Limb (tissue), 2 donors: ENCODE measurements at regions not wholly inside any gene's neighbourhood (a gene's known extent, or its start where the extent isn't known, plus 50 kb on each side); places are given as distances from the start of the nearest gene placed in this dataset.
"Not testable (repeated sequence)": the region's sequence is repeated elsewhere in the genome, so short reads cannot be mapped to it uniquely, and the experiment has no call there.

Source experiments
- DNase-seq, 2 donors: peaks; one replicate each; pipeline ENCODE4 v3.0.0-alpha.2; 2016; ENCODE audit errors: extremely low spot score in 2 of 2

DNA sequence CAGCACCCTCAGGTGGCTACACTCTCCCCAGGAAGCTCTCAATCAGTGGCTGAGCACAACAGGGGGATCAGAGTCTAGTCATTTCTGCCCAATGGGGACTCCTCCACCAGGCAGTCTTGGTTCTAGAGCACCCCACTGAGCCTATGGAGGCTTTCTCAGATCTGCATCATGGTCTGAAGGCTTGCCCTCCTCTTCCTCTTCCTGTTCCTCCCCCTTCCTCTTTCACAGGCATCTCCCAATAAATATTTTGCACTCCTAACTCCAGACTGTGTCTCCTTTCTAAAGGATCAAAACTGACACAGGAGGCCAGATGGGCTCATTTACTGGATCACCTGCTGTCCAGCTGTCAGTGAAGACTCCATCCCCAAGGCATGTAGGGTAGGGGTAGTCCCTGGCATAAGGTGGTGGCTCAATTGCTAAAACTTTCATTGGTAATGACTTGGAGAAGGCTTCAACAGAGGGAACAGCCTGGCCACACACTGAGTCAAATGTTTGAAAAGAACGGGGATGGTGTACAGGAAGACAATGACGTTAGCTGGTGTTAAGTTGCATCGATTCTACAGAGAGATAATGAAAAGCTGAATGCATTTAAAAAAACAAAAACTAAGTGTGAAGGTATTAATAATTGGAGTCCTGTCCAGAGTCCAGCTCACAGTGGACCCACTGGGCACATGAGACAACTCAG is 84.2 kb upstream of the SLC2A1 start:
- no peak for DNase-seq

DNA sequence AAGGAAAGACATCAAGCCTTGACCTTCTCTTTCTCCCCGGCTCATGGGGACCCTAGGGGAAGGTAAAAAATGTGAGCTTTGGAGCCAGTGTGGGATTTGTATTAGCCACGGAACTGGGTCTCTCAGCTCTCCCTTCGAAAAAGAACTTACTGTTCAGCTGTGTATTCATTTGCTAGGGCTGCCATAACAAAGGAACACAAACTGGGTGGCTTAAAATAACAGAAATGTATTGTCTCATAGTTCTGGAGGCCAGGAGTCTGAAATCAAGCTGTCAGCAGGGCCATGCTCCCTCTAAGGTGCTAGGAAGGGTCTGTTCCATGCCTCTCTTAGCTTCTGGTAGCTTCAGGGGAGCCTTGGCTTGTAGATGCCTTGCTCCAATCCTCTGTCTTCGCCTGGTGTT is 83.5 kb upstream of the SLC2A1 start:
- no peak for DNase-seq

DNA sequence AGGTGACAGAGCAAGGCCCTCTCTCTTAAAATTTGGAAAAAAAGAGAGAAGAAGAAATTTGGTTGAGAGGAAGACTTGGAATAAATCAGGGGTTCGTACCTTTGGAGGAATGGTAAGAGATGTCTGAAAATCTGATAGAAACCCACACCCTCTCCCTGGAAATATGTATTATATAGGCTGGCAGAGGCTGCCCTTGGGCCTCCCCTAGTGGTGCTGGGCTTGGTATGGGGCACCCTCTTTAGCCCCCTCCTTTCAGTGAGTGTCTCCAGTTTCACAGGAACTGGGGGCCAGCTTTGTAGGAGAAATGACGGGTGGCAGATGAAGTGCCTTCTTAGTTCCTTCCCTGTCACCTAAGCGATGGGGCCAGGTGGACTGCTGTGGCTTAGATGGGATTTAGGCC is 82.9 kb upstream of the SLC2A1 start:
- DNase-seq, result no peak

DNA sequence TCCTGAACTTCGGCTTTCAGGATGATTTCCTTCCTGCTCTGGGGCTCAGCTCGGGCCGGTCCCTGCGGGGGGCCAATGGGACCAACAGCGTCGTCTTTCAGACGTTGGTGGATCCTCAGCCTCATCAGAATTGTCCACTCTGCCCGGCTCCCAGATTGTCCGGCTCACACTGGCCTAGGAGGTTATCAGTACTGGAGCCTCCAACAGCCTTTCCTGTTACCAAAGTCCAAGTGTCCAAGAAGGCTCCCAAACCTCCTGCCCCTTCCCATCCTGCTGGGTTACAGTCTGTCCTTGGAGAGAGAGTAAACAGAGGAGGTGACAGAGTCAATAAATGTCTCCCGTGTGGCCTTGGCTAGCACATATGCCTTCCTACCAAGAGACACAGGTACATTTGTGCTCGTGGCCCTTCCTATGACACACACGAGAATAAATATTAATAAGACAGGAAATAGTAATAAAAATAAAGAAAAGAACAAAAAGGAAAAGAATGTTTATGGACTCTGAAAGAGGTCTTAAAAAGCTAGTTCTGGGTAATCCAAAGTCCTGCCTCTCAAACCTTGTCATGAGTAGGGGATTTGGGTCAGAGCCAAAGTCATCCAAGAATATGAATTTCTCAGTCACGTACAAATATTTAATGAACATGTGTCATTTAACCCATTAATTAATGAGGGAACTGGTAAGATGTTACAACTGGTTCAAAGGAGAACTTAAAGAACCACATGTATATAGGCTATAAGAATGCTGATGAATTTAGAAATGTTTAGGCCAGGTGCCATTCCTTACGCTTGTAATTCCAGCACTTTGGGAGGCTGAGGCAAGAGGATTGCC is 80.8 kb upstream of the SLC2A1 start:
- DNase-seq, result no peak

DNA sequence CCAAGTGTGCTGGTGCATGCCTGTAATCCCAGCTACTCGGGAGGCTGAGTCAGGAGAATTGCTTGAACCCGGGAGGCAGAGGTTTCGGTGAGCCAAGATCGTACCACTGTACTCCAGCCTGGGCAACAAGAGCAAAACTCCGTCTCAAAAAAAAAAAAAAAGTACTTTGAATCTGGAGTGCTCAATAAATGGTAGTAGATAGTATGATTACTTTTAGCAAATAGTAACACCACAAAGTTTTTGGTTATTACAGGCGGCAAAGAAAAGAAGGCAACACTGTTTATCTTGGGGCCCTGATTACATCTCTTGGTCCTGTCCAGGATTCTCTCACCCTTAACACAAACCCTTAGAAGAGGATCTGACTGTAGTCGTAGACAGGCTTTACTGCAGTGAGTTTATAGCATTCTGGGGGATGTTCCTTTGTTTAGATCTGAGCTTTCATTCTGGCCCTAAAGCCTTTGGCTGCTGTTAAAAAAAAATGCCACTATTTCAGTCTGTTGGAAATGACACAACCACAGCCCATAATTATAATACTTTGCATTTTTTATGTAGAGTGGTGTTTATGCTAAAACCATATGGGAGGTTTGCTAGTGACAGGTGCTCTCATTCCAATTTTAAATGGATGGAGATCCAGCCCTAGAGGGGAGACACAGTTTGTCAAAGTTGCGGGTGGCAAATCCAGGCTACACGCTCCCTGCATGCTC is 79.7 kb upstream of the SLC2A1 start:
- DNase-seq, result no peak

DNA sequence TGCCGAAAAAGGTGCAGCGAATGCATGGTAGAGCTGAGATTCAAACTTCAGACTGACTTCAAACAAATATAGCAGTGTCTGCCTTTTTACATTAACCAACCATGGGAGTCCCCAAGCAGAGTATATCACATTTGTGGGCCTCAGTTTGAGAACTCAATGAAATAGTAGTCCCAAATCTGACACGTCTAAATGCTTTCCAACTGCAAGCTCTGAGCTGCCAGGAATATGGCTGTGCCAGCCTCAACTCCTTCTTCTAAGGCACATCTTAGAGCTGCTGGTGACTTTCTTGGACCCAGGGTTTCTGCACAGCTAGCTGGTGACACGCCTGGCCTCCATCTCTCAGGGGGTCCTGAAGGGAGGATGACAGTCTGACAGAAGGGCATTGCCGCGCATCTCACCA is 78.8 kb upstream of the SLC2A1 start:
- DNase-seq, result no peak

DNA sequence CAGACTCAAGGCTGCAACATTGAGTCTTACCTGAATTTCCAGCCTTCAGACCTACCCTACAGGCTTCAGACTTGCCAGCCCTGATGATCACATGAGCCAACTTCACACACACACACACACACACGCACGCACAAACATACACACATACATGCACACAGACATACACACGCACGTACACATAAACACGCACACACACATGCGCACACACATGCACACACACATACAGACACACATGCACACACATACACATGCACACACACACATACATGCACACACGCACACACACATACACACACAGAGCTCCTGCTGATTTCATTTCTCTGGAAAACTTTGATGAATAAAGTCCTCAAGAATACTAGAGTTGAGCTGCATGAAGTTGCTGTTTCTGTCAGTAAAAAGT is 78.3 kb upstream of the SLC2A1 start:
- no peak for DNase-seq

DNA sequence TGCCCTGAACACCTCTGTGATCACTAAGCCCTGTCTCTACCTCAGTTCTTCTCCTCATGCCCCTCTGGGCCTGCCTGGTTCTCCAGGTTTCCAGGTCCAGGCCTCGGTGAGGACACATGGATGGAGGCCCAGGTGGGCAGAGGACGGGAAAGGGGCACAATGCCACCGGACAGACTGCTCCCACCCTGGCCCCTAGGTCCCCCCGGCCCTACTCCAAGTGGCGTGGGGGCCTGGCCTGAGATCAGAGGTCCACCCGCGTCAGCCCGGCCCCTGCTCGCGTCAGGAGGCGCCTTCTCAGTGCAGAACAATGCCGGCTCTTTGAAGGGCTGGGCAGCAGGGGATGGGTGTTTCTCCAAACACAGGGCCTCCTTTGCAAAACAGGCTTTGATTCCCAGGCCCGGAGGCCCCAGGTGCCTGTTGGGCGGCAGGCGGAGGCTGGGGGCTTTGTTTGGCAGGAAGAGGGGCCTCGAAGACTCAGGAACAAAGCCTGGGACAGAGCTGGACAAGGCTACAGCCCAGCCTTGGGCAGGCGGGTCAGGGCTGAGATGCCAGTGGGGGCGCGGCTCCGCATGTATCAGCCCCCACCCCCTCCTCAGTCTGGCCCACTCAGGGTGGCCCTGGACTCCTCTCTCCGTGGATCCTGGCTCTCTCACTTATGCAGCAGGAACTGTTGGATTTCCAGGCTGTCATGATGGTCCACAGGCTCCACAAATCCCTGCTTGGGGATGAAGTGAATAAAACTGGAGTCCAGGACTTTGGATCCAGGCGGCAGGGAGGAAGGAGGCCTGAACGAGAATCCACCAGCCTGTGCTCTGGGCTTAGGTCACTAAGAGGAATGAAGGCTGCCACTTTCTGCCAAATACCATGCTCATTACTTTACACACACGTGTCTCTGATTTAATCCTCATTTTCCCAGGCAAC is 77.4 kb upstream of the SLC2A1 start:
- DNase-seq, result peak in 1 of 2 donors; percentile 42

DNA sequence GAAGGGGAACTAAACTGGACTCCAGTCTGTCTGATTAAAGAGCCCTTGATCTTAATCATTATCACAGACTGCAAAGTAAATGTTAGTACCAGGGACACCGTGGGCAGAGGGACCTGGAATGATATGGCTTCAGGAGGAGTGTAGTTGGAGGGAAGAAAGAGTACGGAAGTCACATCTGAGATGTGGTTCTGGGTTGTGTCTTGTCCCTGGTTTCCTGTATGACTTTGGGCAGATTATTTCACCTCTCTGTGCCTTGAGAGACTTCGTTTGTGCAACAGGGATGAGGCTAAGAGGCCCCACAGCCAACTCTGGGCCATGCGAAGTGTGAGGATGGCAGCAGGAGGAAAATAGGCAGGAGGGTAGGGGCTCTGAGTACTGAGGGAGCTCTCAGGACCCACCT is 76.1 kb upstream of the SLC2A1 start:
- DNase-seq, result no peak

DNA sequence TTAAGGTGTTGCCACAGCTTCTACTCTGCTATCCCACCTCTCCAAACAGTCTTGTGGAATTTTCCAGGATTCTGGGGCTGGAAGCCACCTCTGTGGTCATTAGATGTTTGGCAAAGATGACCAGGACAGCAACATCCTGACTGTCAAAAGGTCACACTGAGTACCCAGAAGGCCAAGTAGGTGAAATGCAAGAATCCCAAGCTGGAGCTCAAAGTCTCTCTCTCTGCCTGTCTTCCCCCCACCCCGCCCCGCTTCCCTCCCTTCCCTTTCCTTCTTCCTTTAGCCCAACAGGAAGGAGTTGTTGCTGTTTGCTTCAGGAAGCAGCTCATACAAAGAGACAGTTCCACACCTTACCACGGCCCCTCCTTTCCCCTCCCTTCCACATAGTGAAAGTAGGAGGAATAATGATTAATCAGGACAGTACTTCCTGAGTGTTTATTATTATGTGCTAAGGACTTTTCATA is 75.6 kb upstream of the SLC2A1 start:
- no peak for DNase-seq

DNA sequence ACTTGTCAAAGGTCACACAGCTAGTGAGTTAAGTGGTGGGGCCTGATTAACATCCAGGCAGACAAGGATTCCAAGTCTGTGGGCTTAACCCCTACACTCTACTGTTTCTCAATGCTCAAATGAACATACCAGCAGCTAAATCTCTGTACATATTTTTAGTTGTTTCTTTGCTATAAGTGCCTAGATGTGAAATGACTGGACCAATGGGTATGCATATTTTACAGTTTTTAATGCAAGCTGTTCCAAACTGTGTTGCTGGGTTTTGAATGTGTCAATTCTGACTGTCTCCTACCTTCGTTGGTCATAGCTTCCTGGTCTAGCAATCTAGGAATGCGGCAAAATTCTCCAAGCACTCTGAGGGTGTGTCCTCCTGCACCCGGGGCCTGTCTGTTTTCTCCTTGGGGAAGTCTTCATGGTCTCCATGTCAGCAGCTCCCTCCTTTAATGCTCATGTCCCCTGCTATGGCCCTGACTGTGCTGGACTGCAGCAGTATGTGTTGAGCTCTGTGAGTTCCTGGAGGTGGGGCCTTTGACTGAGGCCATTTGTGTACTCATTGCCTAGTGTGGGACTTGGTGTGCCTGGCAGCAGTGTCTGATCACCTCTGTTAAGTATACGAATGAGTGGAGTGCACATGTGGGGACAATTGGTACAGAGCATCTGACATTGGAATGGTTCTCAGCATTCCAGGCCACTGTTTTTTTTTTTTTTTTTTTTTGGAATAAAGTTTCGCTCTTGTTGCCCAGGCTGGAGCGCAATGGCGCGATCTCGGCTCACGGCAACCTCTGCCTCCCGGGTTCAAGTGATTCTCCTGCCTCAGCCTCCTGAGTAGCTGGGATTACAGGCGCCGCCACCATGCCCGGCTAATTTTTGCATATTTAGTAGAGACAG is 72.9 kb upstream of the SLC2A1 start:
- DNase-seq, result no peak

DNA sequence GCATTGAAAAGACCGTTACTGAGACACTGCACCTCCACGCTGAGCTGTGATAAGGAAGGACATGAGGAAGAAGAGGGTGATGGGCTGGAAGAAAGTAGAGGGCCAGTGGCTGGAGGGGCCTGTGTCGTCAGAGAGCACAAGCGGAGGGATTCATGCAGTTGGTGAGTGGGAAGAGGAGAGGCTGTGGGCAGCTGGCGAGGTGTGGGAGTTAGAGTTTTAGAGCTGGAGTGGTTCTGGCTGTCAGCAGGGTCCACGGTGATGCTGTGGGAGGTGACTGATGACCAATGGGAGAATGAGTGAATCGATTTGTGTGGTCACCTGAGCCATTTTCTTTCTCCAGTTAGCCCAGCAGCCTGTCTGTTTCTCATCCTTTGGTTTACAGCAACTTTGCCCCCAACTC is 66.2 kb upstream of the SLC2A1 start:
- no peak for DNase-seq

DNA sequence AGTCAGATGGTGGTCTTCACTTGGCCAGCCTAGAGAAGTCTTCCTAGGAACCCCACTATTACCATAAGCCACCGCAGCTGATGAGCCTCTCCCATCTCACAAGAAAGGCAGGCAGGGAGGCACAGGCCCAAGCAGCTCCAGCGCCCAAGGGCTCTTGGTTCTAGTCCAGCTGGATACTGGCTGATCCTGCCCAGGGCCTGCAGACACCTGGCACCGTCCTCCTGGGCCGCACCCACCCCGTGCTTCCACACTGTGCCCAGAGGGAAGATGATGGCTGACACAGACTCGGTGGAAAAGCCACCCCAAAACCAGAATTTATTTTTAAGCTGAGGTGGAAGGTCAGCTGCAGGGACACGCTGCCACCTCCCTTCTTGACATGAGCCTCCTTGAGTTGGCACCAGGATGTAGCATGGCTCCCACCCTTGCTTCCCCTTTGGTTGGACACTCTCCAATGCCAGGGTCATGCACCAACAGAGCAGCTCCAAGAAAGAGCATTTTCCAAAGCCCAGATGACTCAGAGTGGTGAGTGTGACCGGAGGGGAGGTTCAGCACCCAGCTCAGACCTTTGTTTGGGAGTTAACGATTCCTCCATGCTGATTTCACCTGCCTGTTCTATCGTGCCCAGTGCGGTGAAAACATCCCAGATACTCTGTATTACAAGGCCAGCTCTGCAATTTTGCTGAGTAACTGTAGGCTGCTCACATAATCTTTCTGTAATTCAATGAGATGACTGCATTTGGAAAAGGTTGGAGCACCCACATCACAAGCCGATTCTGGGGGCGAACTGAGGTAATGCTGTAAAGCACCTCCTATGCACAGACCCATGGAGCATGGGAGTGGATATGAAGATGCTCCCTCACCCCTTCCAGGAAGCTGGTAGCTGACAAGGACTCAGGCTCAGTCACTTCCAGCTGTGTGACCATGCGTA is 63.1 kb upstream of the SLC2A1 start:
- DNase-seq, result no peak

DNA sequence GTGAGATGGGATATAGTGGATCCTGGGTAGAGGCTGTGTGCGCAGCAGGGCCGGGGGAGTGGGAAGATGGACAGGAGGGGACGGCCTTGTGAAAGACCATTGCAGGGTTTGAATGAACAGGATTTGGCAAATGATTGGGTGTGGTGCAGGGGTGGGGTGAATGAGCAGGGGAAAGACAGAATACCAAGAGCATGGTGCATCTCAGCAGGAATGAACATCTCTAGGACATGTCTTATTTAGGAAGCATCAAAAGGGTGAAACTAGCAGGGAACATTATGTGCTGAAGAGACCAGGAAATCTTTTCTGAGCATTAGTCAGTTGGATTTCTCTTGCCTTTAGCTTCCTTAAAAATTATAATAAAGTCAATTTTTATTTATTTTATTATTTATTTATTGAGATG is 60.6 kb upstream of the SLC2A1 start:
- DNase-seq, result no peak

DNA sequence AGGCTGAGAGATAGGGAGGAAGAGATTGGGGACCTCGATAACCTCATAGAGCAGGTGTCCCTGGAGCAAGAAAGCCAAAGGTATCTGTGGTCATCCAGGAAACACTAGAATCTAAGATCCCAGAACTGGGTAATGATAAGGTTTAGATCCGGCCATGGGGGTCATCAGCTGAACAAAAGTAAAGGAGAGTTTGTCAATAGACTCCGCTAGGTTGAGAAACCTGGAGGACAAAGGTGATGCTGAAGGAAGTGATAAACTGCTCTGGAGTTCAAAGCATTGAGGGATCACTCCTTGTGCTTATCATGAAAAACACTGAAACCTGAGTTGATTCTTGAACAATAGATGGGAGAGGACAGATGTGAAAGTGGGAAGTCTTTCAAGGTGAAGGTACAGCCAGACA is 59.5 kb upstream of the SLC2A1 start:
- DNase-seq, result no peak

DNA sequence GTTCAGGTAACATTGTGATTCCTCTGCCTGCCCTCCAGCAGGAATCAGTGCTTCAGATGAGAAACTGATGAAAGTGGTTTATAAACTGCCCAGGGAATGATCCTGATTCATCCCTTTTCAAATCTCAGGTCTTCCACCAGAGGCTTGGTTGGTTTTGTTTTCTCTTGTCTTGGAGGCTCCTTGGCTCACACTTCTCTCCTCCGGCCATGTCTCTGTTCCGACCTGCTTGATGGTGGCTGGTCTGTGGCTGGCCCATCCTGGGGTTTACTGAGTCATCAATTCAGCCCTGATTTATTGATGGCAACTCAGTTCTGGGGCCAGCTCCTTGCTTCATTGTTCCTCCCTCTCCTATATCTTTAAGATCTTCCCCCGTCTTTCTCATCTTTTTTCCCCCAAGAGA is 56.6 kb upstream of the SLC2A1 start:
- no peak for DNase-seq

DNA sequence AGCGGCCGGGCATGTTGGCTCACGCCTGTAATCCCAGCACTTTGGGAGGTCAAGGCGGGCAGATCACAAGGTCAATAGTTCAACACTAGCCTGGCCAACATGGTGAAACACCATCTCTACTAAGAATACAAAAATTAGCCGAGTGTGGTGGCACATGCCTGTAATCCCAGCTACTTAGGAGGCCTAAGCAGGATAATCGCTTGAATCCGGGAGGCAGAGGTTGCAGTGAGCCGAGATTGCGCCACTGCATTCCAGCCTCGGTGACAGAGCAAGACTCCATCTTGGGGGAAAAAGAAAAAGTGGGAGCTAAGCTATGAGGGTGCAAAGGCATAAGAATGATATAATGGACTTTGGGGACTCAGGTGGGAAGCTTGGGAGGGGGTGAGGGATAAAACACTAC is 55.9 kb upstream of the SLC2A1 start:
- not testable (repeated sequence) for DNase-seq

DNA sequence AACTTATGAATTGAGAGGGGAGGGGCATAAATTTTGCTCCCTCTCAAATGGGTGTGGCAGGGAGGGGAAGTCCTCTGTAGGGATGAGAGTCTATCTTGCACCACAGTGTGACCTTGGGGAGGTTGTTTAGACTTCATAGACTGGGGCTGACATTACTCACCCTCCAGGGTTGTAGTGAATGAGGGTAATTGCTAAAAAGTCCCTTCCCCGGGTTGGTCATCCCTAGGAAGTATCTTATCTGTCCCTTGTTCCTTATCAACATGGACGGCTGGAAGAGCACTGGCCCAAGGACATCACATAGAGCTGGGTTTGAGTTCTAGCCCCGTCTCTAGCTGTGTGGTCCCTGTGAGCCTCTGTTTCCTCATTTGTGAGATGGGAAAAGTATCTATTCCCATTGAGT is 52.4 kb upstream of the SLC2A1 start:
- DNase-seq, result no peak

DNA sequence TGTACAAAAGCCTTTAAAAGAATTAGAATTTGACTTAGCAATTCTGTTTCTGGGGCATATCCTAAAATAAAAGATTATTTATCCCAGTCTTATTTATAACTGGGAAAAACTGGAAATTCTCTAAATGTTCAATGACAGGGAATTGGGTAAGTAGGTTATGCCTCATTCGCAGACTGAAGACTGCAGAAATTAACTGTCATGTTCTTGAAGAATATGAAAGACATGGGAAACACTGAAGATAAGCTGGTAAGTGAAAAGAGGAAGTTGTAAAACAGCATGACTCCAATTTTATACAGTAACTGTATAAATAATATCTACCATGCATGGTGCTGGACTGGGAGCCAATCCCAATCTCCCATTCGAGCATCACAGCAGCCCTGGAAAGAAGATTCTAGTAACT is 50.6 kb upstream of the SLC2A1 start:
- DNase-seq, result no peak
